ENCODE measurements at regions not wholly inside any gene's neighbourhood (a gene's known extent, or its start where the extent isn't known, plus 50 kb on each side); places are given as distances from the start of the nearest gene placed in this dataset.

DNA sequence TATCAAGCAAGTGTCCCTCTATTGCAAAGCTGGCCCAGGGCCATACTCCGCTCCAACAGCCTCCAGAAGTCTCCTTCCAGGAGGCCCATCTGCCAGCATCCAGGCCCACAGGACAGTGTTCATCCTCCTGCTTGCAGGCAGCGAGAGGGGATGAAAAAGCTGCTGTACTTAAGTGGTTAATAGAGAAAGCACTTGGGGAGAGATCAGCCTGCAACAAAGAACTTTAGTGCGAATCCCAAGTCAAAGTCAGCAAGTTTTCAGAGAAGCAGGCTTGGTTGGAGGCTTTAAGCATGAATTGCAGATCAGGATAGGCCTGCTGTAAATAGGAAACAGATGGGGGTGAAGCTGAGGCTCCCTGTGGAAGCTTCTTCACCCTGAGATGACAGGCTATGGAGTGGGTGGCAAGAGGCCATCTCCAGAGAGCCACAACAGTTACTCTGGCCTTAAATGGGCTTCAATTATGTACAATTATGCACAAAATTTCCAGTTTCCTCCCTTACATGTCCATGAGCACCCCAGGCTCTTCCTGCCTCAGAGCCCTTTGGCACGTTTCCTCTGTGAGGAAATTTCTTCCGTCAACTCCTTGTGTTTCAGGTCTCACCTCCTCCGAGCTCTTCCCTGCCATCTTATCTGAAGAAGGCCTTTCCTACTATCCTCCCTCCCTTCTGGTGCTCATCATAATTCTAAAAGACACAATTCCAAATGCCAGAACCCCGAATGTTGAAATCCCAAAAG lies 98.0 kb upstream of the NR3C1 start:
- no peaks in the 10 kb centered on the region for H3K9me2 ChIP-seq (replicated peaks; ENCODE audit: low read depth, low read length)
- no peaks in the 10 kb centered on the region for H3K9me3 ChIP-seq (ENCODE audit: insufficient read depth, low read depth, low read length)
- no peaks in the 10 kb centered on the region for H3K4me1 ChIP-seq (ENCODE audit: insufficient read depth, low read length, poor library complexity, severe bottlenecking)
- H2AFZ ChIP-seq (ENCODE audit: low read length), result no peak overlapping the region
- no peaks in the 10 kb centered on the region for H3F3A ChIP-seq (ENCODE audit: low read depth)
- H3K79me2 ChIP-seq (ENCODE audit: insufficient read depth, low read length), result no peaks in the 10 kb centered on the region
- no peak overlapping the region for H3K4me2 ChIP-seq (ENCODE audit: low read depth, low read length, poor library complexity, severe bottlenecking)
- no peak overlapping the region for H3K4me3 ChIP-seq (ENCODE audit: low read length, poor library complexity, severe bottlenecking)
- no peak for TF ChIP-seq EZH2phosphoT487 (IDR thresholded peaks at IDR 0.05; ENCODE audit: borderline replicate concordance)
- no peak for TF ChIP-seq CTCF (conservative IDR thresholded peaks at IDR 0.05; ENCODE audit: low read length)
- H3K27me3 ChIP-seq (ENCODE audit: insufficient read depth, low read length, poor library complexity, severe bottlenecking), result no peaks in the 10 kb centered on the region
- H3K9ac ChIP-seq (ENCODE audit: low read depth, low read length, poor library complexity, severe bottlenecking), result no peak overlapping the region
- H3K36me3 ChIP-seq (ENCODE audit: insufficient read depth, low read length), result no peaks in the 10 kb centered on the region
- no peaks in the 10 kb centered on the region for H4K20me1 ChIP-seq (ENCODE audit: insufficient read depth, low read length, poor library complexity, severe bottlenecking)

DNA sequence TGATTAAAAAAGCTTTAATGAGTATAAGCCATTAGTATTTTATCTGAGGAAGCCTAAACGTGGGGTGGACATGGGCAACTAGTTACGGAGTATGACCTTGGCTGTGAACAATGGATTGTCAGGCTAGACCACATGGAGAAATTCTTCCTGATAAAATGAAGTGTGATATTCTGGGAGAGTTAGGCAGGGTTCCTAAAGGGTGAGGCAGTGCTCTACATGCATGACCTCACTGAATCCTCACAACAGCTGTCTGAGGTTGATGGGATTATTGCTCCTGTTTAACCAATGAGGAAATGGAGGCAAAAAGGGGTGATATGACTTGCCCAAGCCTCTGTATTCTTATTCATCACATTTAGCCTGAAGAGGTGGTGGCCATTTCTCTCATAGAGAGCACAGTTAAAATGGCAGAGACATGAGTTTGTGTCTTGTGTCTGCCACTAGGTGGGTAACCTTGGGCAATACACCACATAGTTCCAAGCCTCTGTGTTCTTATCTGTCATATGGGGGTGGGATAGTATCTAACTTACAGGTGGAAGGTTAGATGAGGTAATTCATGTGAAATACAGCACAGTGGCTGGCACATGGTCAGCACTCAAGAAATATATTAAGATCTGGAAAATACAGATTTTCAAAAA lies 96.1 kb upstream of the NR3C1 start:
- Histone ChIP-seq H3K4me3 (ENCODE audit: low read length, poor library complexity, severe bottlenecking) (no peak overlapping the region), H3K9me3 (ENCODE audit: insufficient read depth, low read depth, low read length) (no peaks in the 10 kb centered on the region), H2AFZ (ENCODE audit: low read length) (peak overlapping the region; percentile 46; the same call in 1 of the 2 replicates), H4K20me1 (ENCODE audit: insufficient read depth, low read length, poor library complexity, severe bottlenecking) (no peaks in the 10 kb centered on the region), H3K79me2 (ENCODE audit: insufficient read depth, low read length) (no peaks in the 10 kb centered on the region), H3K9me2 (replicated peaks; ENCODE audit: low read depth, low read length) (no peaks in the 10 kb centered on the region), H3K4me1 (ENCODE audit: insufficient read depth, low read length, poor library complexity, severe bottlenecking) (no peaks in the 10 kb centered on the region), H3K36me3 (ENCODE audit: insufficient read depth, low read length) (no peaks in the 10 kb centered on the region), H3K9ac (ENCODE audit: low read depth, low read length, poor library complexity, severe bottlenecking) (no peak overlapping the region), H3K4me2 (ENCODE audit: low read depth, low read length, poor library complexity, severe bottlenecking) (no peak overlapping the region), H3F3A (ENCODE audit: low read depth) (no peaks in the 10 kb centered on the region), H3K27me3 (ENCODE audit: insufficient read depth, low read length, poor library complexity, severe bottlenecking) (no peaks in the 10 kb centered on the region)
- TF ChIP-seq CTCF (conservative IDR thresholded peaks at IDR 0.05; ENCODE audit: low read length) (0 out of 2 replicates have a peak, but pooled peaks have one; percentile 18), EZH2phosphoT487 (IDR thresholded peaks at IDR 0.05; ENCODE audit: borderline replicate concordance) (no peak)

DNA sequence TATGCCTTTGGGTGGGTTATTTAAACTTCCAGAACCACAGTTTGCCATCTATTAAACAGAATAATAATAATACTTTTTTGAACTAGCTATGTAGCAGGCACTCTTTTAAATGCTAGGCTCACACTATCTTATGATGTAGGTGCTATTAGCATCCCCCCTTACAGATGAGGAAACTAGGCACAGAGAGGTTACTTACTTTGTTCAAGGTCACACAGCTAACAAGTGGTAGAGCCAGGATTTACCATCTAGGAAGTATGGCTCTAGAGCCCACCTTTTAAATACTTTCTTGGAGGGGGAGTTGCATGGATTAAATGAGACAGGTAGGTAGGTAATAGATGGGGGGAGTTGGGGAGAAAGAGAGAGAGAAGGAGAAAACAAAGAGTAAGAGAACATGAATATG lies 95.3 kb upstream of the NR3C1 start:
- Histone ChIP-seq H3K27me3 (ENCODE audit: insufficient read depth, low read length, poor library complexity, severe bottlenecking) (no peaks in the 10 kb centered on the region), H3K9ac (ENCODE audit: low read depth, low read length, poor library complexity, severe bottlenecking) (no peak overlapping the region), H3K4me3 (ENCODE audit: low read length, poor library complexity, severe bottlenecking) (no peak overlapping the region), H3F3A (ENCODE audit: low read depth) (no peaks in the 10 kb centered on the region), H4K20me1 (ENCODE audit: insufficient read depth, low read length, poor library complexity, severe bottlenecking) (no peaks in the 10 kb centered on the region), H3K9me2 (replicated peaks; ENCODE audit: low read depth, low read length) (no peaks in the 10 kb centered on the region), H3K36me3 (ENCODE audit: insufficient read depth, low read length) (no peaks in the 10 kb centered on the region), H2AFZ (ENCODE audit: low read length) (no peak overlapping the region), H3K4me1 (ENCODE audit: insufficient read depth, low read length, poor library complexity, severe bottlenecking) (no peaks in the 10 kb centered on the region), H3K4me2 (ENCODE audit: low read depth, low read length, poor library complexity, severe bottlenecking) (no peak overlapping the region), H3K79me2 (ENCODE audit: insufficient read depth, low read length) (no peaks in the 10 kb centered on the region), H3K9me3 (ENCODE audit: insufficient read depth, low read depth, low read length) (no peaks in the 10 kb centered on the region)
- TF ChIP-seq EZH2phosphoT487 (IDR thresholded peaks at IDR 0.05; ENCODE audit: borderline replicate concordance) (no peak), CTCF (conservative IDR thresholded peaks at IDR 0.05; ENCODE audit: low read length) (no peak)
